HepG2 (cell line): ENCODE measurements at regions not wholly inside any gene's neighbourhood (a gene's known extent, or its start where the extent isn't known, plus 50 kb on each side); places are given as distances from the start of the nearest gene placed in this dataset.

Experiments used
- ATAC-seq: fragments of 200-7000 bp; cut with Tn5 transposase; 3 replicates; pipeline ENCODE4 v1.9.1; 2020; ENCODE audit warnings: mild to moderate bottlenecking, moderate library complexity
- BruUV-seq: library from RNA; stranded (reverse); fragments of 400-500 nt; replicated peaks from 2 replicates; lab custom pipeline; 2021; lab: Mats Ljungman, UMichigan
- CTCF ChIA-PET: fragments of 300-600 bp; formaldehyde crosslinking; extraction: SDS; loops from one replicate; lab custom pipeline; 2021; ENCODE audit warnings: low total read pairs, inconsistent platforms, low intra/inter-chr PET ratio; lab: Yijun Ruan, JAX
- POLR2A ChIA-PET: fragments of 350-600 bp; sonication (Branson Sonifier 250); formaldehyde crosslinking; loops from one replicate; lab custom pipeline; 2020; ENCODE audit warnings: antibody characterized with exemption, inconsistent platforms; lab: Yijun Ruan, JAX
- DNase-seq: peaks from one replicate; pipeline ENCODE4 v3.0.0-alpha.2; 2015; ENCODE audit warnings: low spot score
- FAIRE-seq: peaks from 3 replicates; lab custom pipeline; 2011; peaks lifted over from hg19 to GRCh38; lab: Jason Lieb, UNC
- H2AFZ ChIP-seq: one replicate; pipeline ENCODE4 v1.6.1; 2011; ENCODE audit warnings: low read length, inconsistent platforms
- H3K27ac ChIP-seq: fragments of 300-600 bp; 3 replicates; pipeline ENCODE4 v1.8.0; 2011; ENCODE audit warnings: mixed run types, mild to moderate bottlenecking, mixed read lengths, low read length, inconsistent platforms; ENCODE audit not compliant: insufficient read depth; ENCODE audit errors: extremely low read length
- H3K27me3 ChIP-seq, 2 experiments: fragments of 200-600 bp in 1 of 2; 2 replicates in 1 of 2; 3 replicates in 1 of 2; pipeline versions ENCODE4 v1.6.0 to v1.8.0; 2011; ENCODE audit warnings: low read length in 2 of 2, mild to moderate bottlenecking in 2 of 2, moderate library complexity in 2 of 2, inconsistent platforms in 1 of 2; ENCODE audit not compliant: insufficient read depth in 2 of 2, control insufficient read depth in 1 of 2
- H3K36me3 ChIP-seq, 2 experiments: fragments of 200-600 bp in 1 of 2; replicated peaks in 1 of 2; 2 replicates in 1 of 2; 3 replicates in 1 of 2; pipeline versions ENCODE4 v1.5.1 to v1.8.0; 2011; ENCODE audit warnings: low read length in 2 of 2, inconsistent platforms in 1 of 2; ENCODE audit not compliant: insufficient read depth in 2 of 2, control insufficient read depth in 1 of 2
- H3K4me1 ChIP-seq: 2 replicates; pipeline ENCODE4 v1.5.1; 2012; ENCODE audit warnings: low read length, inconsistent platforms; ENCODE audit not compliant: insufficient read depth
- H3K4me2 ChIP-seq: 2 replicates; pipeline ENCODE4 v1.6.0; 2011; ENCODE audit warnings: low read depth, low read length, inconsistent platforms
- H3K4me3 ChIP-seq, 3 experiments: fragments of 200-600 bp in 1 of 3; sonication (generic), shearing (Covaris generic) in 1 of 3; replicated peaks in 1 of 3; 2 replicates each; pipeline ENCODE4 v1.5.1; 2011 to 2016; ENCODE audit warnings: low read length in 3 of 3, inconsistent platforms in 2 of 3, low read depth in 2 of 3, mild to moderate bottlenecking in 2 of 3, control low read depth in 1 of 3, mixed read lengths in 1 of 3; ENCODE audit not compliant: insufficient read depth in 1 of 3
- H3K79me2 ChIP-seq: one replicate; pipeline ENCODE4 v1.6.1; 2011; ENCODE audit warnings: low read length, inconsistent platforms; ENCODE audit not compliant: insufficient read depth
- H3K9ac ChIP-seq: 2 replicates; pipeline ENCODE4 v1.6.0; 2011; ENCODE audit warnings: mild to moderate bottlenecking, low read depth, low read length, inconsistent platforms; ENCODE audit not compliant: insufficient read depth
- H3K9me3 ChIP-seq: 2 replicates; pipeline ENCODE4 v1.5.1; 2012; ENCODE audit warnings: mild to moderate bottlenecking, low read length
- H4K20me1 ChIP-seq: 2 replicates; pipeline ENCODE4 v1.6.0; 2011; ENCODE audit warnings: inconsistent platforms, mild to moderate bottlenecking, low read length, moderate library complexity; ENCODE audit not compliant: insufficient read depth
- BATF2 ChIP-seq: sonication (generic); formaldehyde crosslinking; IDR thresholded peaks from 2 replicates; pipeline ENCODE4 v1.8.0; 2022; ENCODE audit warnings: mild to moderate bottlenecking, missing genetic modification reagents, moderate library complexity
- BRF2 ChIP-seq: sonication (generic); formaldehyde crosslinking; IDR thresholded peaks from 2 replicates; pipeline ENCODE4 v1.8.1; 2022; ENCODE audit warnings: mild to moderate bottlenecking, missing genetic modification reagents
- CCDC6 ChIP-seq: sonication (generic); formaldehyde crosslinking; IDR thresholded peaks from 2 replicates; pipeline ENCODE4 v1.8.1; 2022; ENCODE audit warnings: mild to moderate bottlenecking, missing genetic modification reagents, moderate library complexity
- FOXJ3 ChIP-seq: sonication (generic); formaldehyde crosslinking; IDR thresholded peaks from 2 replicates; pipeline ENCODE4 v1.4.0; 2020; ENCODE audit warnings: missing genetic modification reagents, mild to moderate bottlenecking, borderline replicate concordance
- MLXIP ChIP-seq: sonication (generic); formaldehyde crosslinking; IDR thresholded peaks from 2 replicates; pipeline ENCODE4 v1.9.0; 2021; ENCODE audit warnings: missing genetic modification reagents, borderline replicate concordance
- NBN ChIP-seq: fragments of 450-650 bp; conservative IDR thresholded peaks from 2 replicates; pipeline ENCODE4 v1.6.1; 2017
- PAXIP1 ChIP-seq: sonication (generic); formaldehyde crosslinking; conservative IDR thresholded peaks from 2 replicates; pipeline ENCODE4 v1.4.0; 2020; ENCODE audit warnings: mild to moderate bottlenecking, missing genetic modification reagents, moderate library complexity
- STAG1 ChIP-seq: sonication (generic); formaldehyde crosslinking; IDR thresholded peaks from 2 replicates; pipeline ENCODE4 v1.4.0; 2020; ENCODE audit warnings: missing genetic modification reagents
- ZBTB7B ChIP-seq: sonication (generic); formaldehyde crosslinking; IDR thresholded peaks from 2 replicates; pipeline ENCODE4 v1.4.0; 2020; ENCODE audit warnings: missing genetic modification reagents
- ZFAT ChIP-seq: sonication (generic); formaldehyde crosslinking; conservative IDR thresholded peaks from 2 replicates; pipeline ENCODE4 v1.8.1; 2023; ENCODE audit warnings: missing genetic modification reagents, inconsistent platforms
- ZMYM3 ChIP-seq: sonication (generic); formaldehyde crosslinking; IDR thresholded peaks from 2 replicates; pipeline ENCODE4 v1.5.1; 2020; ENCODE audit warnings: mild to moderate bottlenecking, missing genetic modification reagents
- ZNF138 ChIP-seq: sonication (generic); formaldehyde crosslinking; IDR thresholded peaks from 2 replicates; pipeline ENCODE4 v1.5.0; 2020; ENCODE audit warnings: mild to moderate bottlenecking, low read depth, missing genetic modification reagents
- ZNF207 ChIP-seq: fragments of 450-650 bp; IDR thresholded peaks from 2 replicates; pipeline ENCODE4 v1.6.1; 2016; ENCODE audit warnings: antibody characterized with exemption, borderline replicate concordance
- ZNF441 ChIP-seq: sonication (generic); formaldehyde crosslinking; IDR thresholded peaks from 2 replicates; pipeline ENCODE4 v1.7.0; 2021; ENCODE audit warnings: missing genetic modification reagents, borderline replicate concordance
- ZNF841 ChIP-seq: sonication (generic); formaldehyde crosslinking; IDR thresholded peaks from 2 replicates; pipeline ENCODE4 v1.8.1; 2023; ENCODE audit warnings: missing genetic modification reagents, borderline replicate concordance
- ZSCAN12 ChIP-seq: sonication (generic); formaldehyde crosslinking; IDR thresholded peaks from 2 replicates; pipeline ENCODE4 v1.9.0; 2021; ENCODE audit warnings: mild to moderate bottlenecking, missing genetic modification reagents
- ZSCAN31 ChIP-seq: sonication (generic); formaldehyde crosslinking; IDR thresholded peaks from 2 replicates; pipeline ENCODE4 v1.5.0; 2020; ENCODE audit warnings: low read depth, mild to moderate bottlenecking, missing genetic modification reagents
- WGBS: methylation state at CpG from one replicate; pipeline ENCODE4 v1.1.6; 2017; ENCODE audit warnings: low lambda C conversion rate; 5-methylcytosine and 5-hydroxymethylcytosine counted together
- in situ Hi-C: cut with HindIII; loops from 2 replicates; pipeline ENCODE4 v1.10.0; 2017; ENCODE audit warnings: low pct_unique_long_range_greater_than_20kb; ENCODE audit not compliant: extremely low pct_ligation_motif_present
- intact Hi-C: fragments of 100-400 bp; cut with micrococcal nuclease; formaldehyde crosslinking; loops from one replicate; pipeline ENCODE4 v1.10.0; 2022; ENCODE audit not compliant: unreplicated experiment

- TF ChIP-seq ZNF841: no peak
- no peak for TF ChIP-seq NBN
- no peak for TF ChIP-seq CCDC6 (CRISPR knock-in tag)
- TF ChIP-seq ZNF207: no peak
- TF ChIP-seq ZMYM3 (CRISPR knock-in tag): no peak
These were observed 786.8 kb upstream of the ACVR2A start (continued) for GRCh38 chr2:147057892-147058490.

- Histone ChIP-seq H3K27me3 (no peaks in the 10 kb centered on the region), H3K4me3 (no peak overlapping the region), H2AFZ (no peak overlapping the region), H3K27ac (no peak overlapping the region), H3K9ac (no peak overlapping the region), H4K20me1 (no peaks in the 10 kb centered on the region), H3K9me3 (no peaks in the 10 kb centered on the region), H3K4me2 (no peak overlapping the region), H3K36me3 (no peaks in the 10 kb centered on the region), H3K79me2 (no peaks in the 10 kb centered on the region), H3K4me1 (no peaks in the 10 kb centered on the region)
- DNase-seq (no peak), ATAC-seq (no peak), FAIRE-seq (no peak)
- BruUV-seq: no TSS peak
- 0% methylated on average over 3 of the region's 3 CpGs for WGBS
- in situ Hi-C loops: no loop called here
- ChIA-PET CTCF (no interaction called here), POLR2A (no interaction called here)
- intact Hi-C loops: no loop called here
- TF ChIP-seq MLXIP (no peak), ZFAT (CRISPR knock-in tag) (no peak), ZSCAN12 (no peak), ZNF441 (CRISPR knock-in tag) (no peak), STAG1 (CRISPR knock-in tag) (no peak), FOXJ3 (CRISPR knock-in tag) (no peak), PAXIP1 (CRISPR knock-in tag) (no peak), ZNF138 (no peak), ZSCAN31 (CRISPR knock-in tag) (no peak), BATF2 (CRISPR knock-in tag) (no peak), BRF2 (CRISPR knock-in tag) (no peak), ZBTB7B (no peak)
- TF ChIP-seq, all 625 proteins: peak for 0
These were observed 793.0 kb upstream of the ACVR2A start for GRCh38 chr2:147051814-147052213.
